Cardiac fibroblast (primary cell): ENCODE measurements at regions not wholly inside any gene's neighbourhood (a gene's known extent, or its start where the extent isn't known, plus 50 kb on each side); places are given as distances from the start of the nearest gene placed in this dataset.

Source experiments
- DNase-seq, 2 donors: peaks; one replicate each; pipeline versions ENCODE4 v3.0.0 to v3.0.0-alpha.2; 2010; ENCODE audit warnings: low read depth in 2 of 2
- H3K4me3 ChIP-seq, 2 donors: replicated peaks in 1 of 2; 1 replicate in 1 of 2; 2 replicates in 1 of 2; pipeline ENCODE4 v1.5.1; 2011; ENCODE audit warnings: low read depth in 2 of 2, low read length in 2 of 2, mild to moderate bottlenecking in 2 of 2, moderate library complexity in 1 of 2
- TF ChIP-seq, protein P1 (sequence below): IDR thresholded peaks from one replicate; pipeline ENCODE4 v1.5.1; 2011; ENCODE audit warnings: low read depth, mild to moderate bottlenecking, low read length, inconsistent platforms

GRCh38 chr6:163723759-163724158 lies 309.2 kb downstream of the QKI start:
- TF ChIP-seq, protein P1, sequence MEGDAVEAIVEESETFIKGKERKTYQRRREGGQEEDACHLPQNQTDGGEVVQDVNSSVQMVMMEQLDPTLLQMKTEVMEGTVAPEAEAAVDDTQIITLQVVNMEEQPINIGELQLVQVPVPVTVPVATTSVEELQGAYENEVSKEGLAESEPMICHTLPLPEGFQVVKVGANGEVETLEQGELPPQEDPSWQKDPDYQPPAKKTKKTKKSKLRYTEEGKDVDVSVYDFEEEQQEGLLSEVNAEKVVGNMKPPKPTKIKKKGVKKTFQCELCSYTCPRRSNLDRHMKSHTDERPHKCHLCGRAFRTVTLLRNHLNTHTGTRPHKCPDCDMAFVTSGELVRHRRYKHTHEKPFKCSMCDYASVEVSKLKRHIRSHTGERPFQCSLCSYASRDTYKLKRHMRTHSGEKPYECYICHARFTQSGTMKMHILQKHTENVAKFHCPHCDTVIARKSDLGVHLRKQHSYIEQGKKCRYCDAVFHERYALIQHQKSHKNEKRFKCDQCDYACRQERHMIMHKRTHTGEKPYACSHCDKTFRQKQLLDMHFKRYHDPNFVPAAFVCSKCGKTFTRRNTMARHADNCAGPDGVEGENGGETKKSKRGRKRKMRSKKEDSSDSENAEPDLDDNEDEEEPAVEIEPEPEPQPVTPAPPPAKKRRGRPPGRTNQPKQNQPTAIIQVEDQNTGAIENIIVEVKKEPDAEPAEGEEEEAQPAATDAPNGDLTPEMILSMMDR: no peak
- no peak overlapping the region for H3K4me3 ChIP-seq
- DNase-seq: no peak

GRCh38 chr6:163721922-163722692 lies 307.6 kb downstream of the QKI start:
- TF ChIP-seq, protein P1: no peak
- no peak overlapping the region for H3K4me3 ChIP-seq
- DNase-seq: no peak

DNA sequence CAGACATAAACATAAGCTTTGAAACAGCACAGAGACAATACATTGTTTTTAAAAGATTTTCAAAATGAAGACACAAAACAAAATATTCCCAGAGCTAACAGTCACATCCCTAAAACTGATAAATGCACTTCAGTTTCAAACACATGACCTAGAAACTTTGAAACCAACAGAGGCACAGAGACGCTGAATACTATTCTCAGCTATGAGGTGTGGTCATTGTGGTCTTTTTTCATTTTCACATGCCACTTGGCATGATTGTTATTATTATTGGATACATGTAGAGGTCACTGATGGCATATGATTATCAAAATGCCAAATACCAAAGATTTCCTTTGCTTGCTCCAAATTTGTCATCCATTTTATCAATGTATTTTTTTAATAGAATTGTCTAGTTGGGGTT lies 306.9 kb downstream of the QKI start:
- DNase-seq: no peak
- TF ChIP-seq, protein P1: no peak
- H3K4me3 ChIP-seq: no peak overlapping the region

GRCh38 chr6:163720460-163721235 lies 306.1 kb downstream of the QKI start:
- TF ChIP-seq, protein P1: no peak
- no peak overlapping the region for H3K4me3 ChIP-seq
- no peak for DNase-seq

- no peak overlapping the region for H3K4me3 ChIP-seq
- DNase-seq: no peak
- TF ChIP-seq, protein P1: no peak
Observed at GRCh38 chr6:163720005-163720404, 305.5 kb downstream of the QKI start.

DNA sequence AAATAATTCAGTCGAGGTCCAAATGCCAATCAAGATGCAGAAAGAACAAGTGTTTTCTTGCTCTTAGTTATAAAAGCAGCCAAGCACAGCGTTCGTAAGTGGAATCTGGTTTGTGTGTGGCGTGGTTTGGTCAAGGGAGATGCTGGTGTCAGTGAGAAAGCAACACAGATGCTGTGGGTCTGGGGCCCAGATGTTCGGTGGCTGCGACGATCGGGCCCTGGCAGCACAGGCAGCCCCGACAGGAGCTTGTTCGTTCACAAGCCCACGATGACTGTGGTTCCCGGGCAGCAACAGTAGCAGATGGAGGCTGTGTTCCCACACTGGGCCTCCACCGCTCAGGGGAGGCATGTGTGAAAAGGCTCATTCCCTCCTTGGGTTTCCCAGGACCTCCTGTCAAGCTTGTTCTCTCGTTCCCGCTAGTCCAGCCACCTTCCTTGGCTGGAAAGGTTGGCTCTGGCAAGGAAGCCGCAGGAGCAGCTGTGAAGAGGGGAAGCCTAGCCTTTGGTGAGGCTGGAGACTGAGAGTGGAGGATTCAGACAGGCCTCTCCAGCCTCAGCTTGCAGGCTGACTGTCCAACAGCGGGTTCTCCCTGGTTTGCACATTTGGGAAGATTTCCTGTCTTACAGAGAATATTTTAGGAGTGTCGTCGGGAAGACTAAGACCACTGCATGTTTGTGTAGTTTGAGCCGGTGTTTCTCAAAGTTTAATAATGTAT lies 304.7 kb downstream of the QKI start:
- TF ChIP-seq, protein P1: no peak
- no peak overlapping the region for H3K4me3 ChIP-seq
- no peak for DNase-seq
